Smooth muscle cell (in vitro differentiated cells): ENCODE measurements at regions not wholly inside any gene's neighbourhood (a gene's known extent, or its start where the extent isn't known, plus 50 kb on each side); places are given as distances from the start of the nearest gene placed in this dataset.

Experiments
- DNase-seq: peaks from one replicate; lab custom pipeline; 2025; ENCODE audit not compliant: unreplicated experiment; lab: John Stamatoyannopoulos, UW
- H2AFZ ChIP-seq: fragments of 200-600 bp; sonication (generic); 2 replicates; pipeline ENCODE4 v1.6.0; 2016; ENCODE audit warnings: antibody characterized with exemption, low read depth, mild to moderate bottlenecking
- H3F3A ChIP-seq: fragments of 200-600 bp; sonication (generic); 2 replicates; pipeline ENCODE4 v1.6.0; 2017; ENCODE audit warnings: antibody characterized with exemption, low read depth
- H3K27ac ChIP-seq: fragments of 200-600 bp; sonication (generic); 2 replicates; pipeline ENCODE4 v1.5.1; 2016; ENCODE audit warnings: low read depth, mild to moderate bottlenecking
- H3K27me3 ChIP-seq: fragments of 200-600 bp; sonication (generic); 2 replicates; pipeline ENCODE4 v1.6.1; 2016; ENCODE audit warnings: low read depth, mild to moderate bottlenecking
- H3K36me3 ChIP-seq: fragments of 200-600 bp; sonication (generic); 2 replicates; pipeline ENCODE4 v1.5.1; 2016; ENCODE audit warnings: low read depth
- H3K4me1 ChIP-seq: fragments of 200-600 bp; sonication (generic); 2 replicates; pipeline ENCODE4 v1.5.1; 2016; ENCODE audit warnings: low read depth
- H3K4me2 ChIP-seq: fragments of 200-600 bp; sonication (generic); 2 replicates; pipeline ENCODE4 v1.6.0; 2016; ENCODE audit warnings: mild to moderate bottlenecking
- H3K4me3 ChIP-seq: fragments of 200-600 bp; sonication (generic); 2 replicates; pipeline ENCODE4 v1.5.1; 2016; ENCODE audit warnings: mild to moderate bottlenecking
- H3K79me2 ChIP-seq: fragments of 200-600 bp; sonication (generic); 2 replicates; pipeline ENCODE4 v1.6.0; 2016; ENCODE audit warnings: low read depth, mild to moderate bottlenecking
- H3K9ac ChIP-seq: fragments of 200-600 bp; sonication (generic); 2 replicates; pipeline ENCODE4 v1.6.0; 2016; ENCODE audit warnings: low read depth
- H3K9me3 ChIP-seq: fragments of 200-600 bp; sonication (generic); replicated peaks from 2 replicates; pipeline ENCODE4 v1.5.1; 2016; ENCODE audit warnings: low read depth
- H4K20me1 ChIP-seq: fragments of 200-600 bp; sonication (generic); 2 replicates; pipeline ENCODE4 v1.6.0; 2016; ENCODE audit warnings: low read depth
- CTCF ChIP-seq: fragments of 200-600 bp; sonication (generic); IDR thresholded peaks from 2 replicates; pipeline ENCODE4 v1.5.1; 2017; ENCODE audit warnings: borderline replicate concordance, mild to moderate bottlenecking, antibody characterized with exemption; ENCODE audit not compliant: insufficient read depth, poor library complexity, severe bottlenecking
- WGBS: methylation state at CpG from one replicate; pipeline ENCODE4 v1.1.7; 2016; ENCODE audit warnings: low lambda C conversion rate; 5-methylcytosine and 5-hydroxymethylcytosine counted together

- Histone ChIP-seq H3K9me3 (no peaks in the 10 kb centered on the region), H3F3A (peaks cover 3% of the 10 kb centered on the region), H3K4me1 (peaks cover 34% of the 10 kb centered on the region), H3K27me3 (no peaks in the 10 kb centered on the region), H3K4me3 (peak overlapping the region; percentile 7), H3K27ac (peak overlapping the region; percentile 60), H2AFZ (peak overlapping the region; percentile 76), H3K36me3 (no peaks in the 10 kb centered on the region), H4K20me1 (no peaks in the 10 kb centered on the region), H3K9ac (no peak overlapping the region), H3K79me2 (no peaks in the 10 kb centered on the region), H3K4me2 (peak overlapping the region; percentile 77)
- no peak for DNase-seq
- 3% methylated on average over 11 of the region's 11 CpGs for WGBS
- TF ChIP-seq CTCF: no peak
Observed at GRCh38 chr2:16104949-16105668, 164.8 kb downstream of the MYCN start.

- WGBS: 62% methylated on average over 6 of the region's 6 CpGs
- no peaks in the 10 kb centered on the region for H4K20me1 ChIP-seq
- H2AFZ ChIP-seq: no peak overlapping the region
- no peaks in the 10 kb centered on the region for H3K79me2 ChIP-seq
- no peak for DNase-seq
- no peaks in the 10 kb centered on the region for H3K36me3 ChIP-seq
- no peaks in the 10 kb centered on the region for H3K27me3 ChIP-seq
- TF ChIP-seq CTCF: no peak
- no peak overlapping the region for H3K4me3 ChIP-seq
- H3K4me1 ChIP-seq: peaks cover 34% of the 10 kb centered on the region
- peaks cover 3% of the 10 kb centered on the region for H3F3A ChIP-seq
- no peaks in the 10 kb centered on the region for H3K9me3 ChIP-seq
- H3K27ac ChIP-seq: no peak overlapping the region
- H3K4me2 ChIP-seq: no peak overlapping the region
- H3K9ac ChIP-seq: no peak overlapping the region
Observed at GRCh38 chr2:16104315-16104948, 164.1 kb downstream of the MYCN start.

GRCh38 chr2:16103614-16104314, 163.4 kb downstream of the MYCN start:
- no peaks in the 10 kb centered on the region for H3K79me2 ChIP-seq

More at GRCh38 chr2:16103614-16104314, 163.4 kb downstream of the MYCN start:
- Histone ChIP-seq H2AFZ (no peak overlapping the region), H3K4me2 (no peak overlapping the region), H3K36me3 (no peaks in the 10 kb centered on the region), H4K20me1 (no peaks in the 10 kb centered on the region), H3K9me3 (no peaks in the 10 kb centered on the region), H3K27me3 (no peaks in the 10 kb centered on the region), H3K27ac (no peak overlapping the region), H3F3A (peaks cover 3% of the 10 kb centered on the region), H3K9ac (no peak overlapping the region), H3K4me3 (no peak overlapping the region), H3K4me1 (peaks cover 34% of the 10 kb centered on the region)
- no peak for DNase-seq
- 70% methylated on average over 12 of the region's 12 CpGs for WGBS
- no peak for TF ChIP-seq CTCF
